ENCODE measurements at regions not wholly inside any gene's neighbourhood (a gene's known extent, or its start where the extent isn't known, plus 50 kb on each side); places are given as distances from the start of the nearest gene placed in this dataset.
"Not testable (repeated sequence)": the region's sequence is repeated elsewhere in the genome, so short reads cannot be mapped to it uniquely, and the experiment has no call there.

- not testable (repeated sequence) for TF ChIP-seq FOXM1 (IDR thresholded peaks at IDR 0.05; ENCODE audit: borderline replicate concordance); L3MBTL2 (conservative IDR thresholded peaks at IDR 0.05); SP1 (IDR thresholded peaks at IDR 0.05); HDGF (IDR thresholded peaks at IDR 0.05; ENCODE audit: borderline replicate concordance); SUZ12 (IDR thresholded peaks at IDR 0.05); LEF1 (IDR thresholded peaks at IDR 0.05; ENCODE audit: borderline replicate concordance); FOXK2 (IDR thresholded peaks at IDR 0.05)
Measured at GRCh38 chrX:37516512-37516911, 54.9 kb upstream of the LANCL3 start.
